Hepatocyte (in vitro differentiated cells): ENCODE measurements at regions not wholly inside any gene's neighbourhood (a gene's known extent, or its start where the extent isn't known, plus 50 kb on each side); places are given as distances from the start of the nearest gene placed in this dataset.

Experiments
- CTCF ChIP-seq: fragments of 200-600 bp; sonication (generic); IDR thresholded peaks from 2 replicates; pipeline ENCODE4 v1.5.1; 2016; ENCODE audit warnings: antibody characterized with exemption, mild to moderate bottlenecking; ENCODE audit not compliant: poor library complexity
- EZH2 ChIP-seq: fragments of 200-600 bp; sonication (generic); IDR thresholded peaks from 2 replicates; pipeline ENCODE4 v1.6.1; 2016; ENCODE audit warnings: antibody characterized with exemption, mild to moderate bottlenecking, borderline replicate concordance

GRCh38 chr16:6570530-6570929 lies 762.1 kb upstream of the RBFOX1 start:
- no peak for TF ChIP-seq EZH2
- TF ChIP-seq CTCF = no peak
